OCI-LY3 (cell line): ENCODE measurements at regions not wholly inside any gene's neighbourhood (a gene's known extent, or its start where the extent isn't known, plus 50 kb on each side); places are given as distances from the start of the nearest gene placed in this dataset.
"Not testable (repeated sequence)": the region's sequence is repeated elsewhere in the genome, so short reads cannot be mapped to it uniquely, and the experiment has no call there.

Experiments
- H2AFZ ChIP-seq: fragments of 200-600, 300-600 bp; shearing (Covaris generic); 2 replicates; pipeline ENCODE4 v1.6.0; 2014; ENCODE audit warnings: antibody characterized with exemption, low read depth, low read length
- H3K27ac ChIP-seq: fragments of 200-600, 300-600 bp; sonication (generic); 2 replicates; pipeline ENCODE4 v1.5.1; 2014; ENCODE audit warnings: mild to moderate bottlenecking, low read length, moderate library complexity, mixed read lengths
- H3K27me3 ChIP-seq: fragments of 200-600, 300-600 bp; sonication (generic); 2 replicates; pipeline ENCODE4 v1.6.1; 2014; ENCODE audit warnings: low read depth, low read length, mixed read lengths
- H3K36me3 ChIP-seq: fragments of 200-600, 300-600 bp; sonication (generic); replicated peaks from 2 replicates; pipeline ENCODE3; 2014; ENCODE audit warnings: low read depth, low read length, mixed read lengths
- H3K4me1 ChIP-seq: fragments of 300-600, 200-600 bp; sonication (generic); 2 replicates; pipeline ENCODE4 v1.6.1; 2014; ENCODE audit warnings: low read length, mixed read lengths
- H3K4me2 ChIP-seq: fragments of 200-600, 300-600 bp; sonication (generic); 2 replicates; pipeline ENCODE4 v1.6.1; 2014; ENCODE audit warnings: low read length, mixed read lengths
- H3K4me3 ChIP-seq: fragments of 300-600, 200-600 bp; sonication (generic); 2 replicates; pipeline ENCODE4 v1.5.1; 2014; ENCODE audit warnings: antibody characterized with exemption, mild to moderate bottlenecking, low read length, moderate library complexity
- H3K79me2 ChIP-seq: fragments of 300-600, 200-600 bp; shearing (Covaris generic); 2 replicates; pipeline ENCODE4 v1.6.1; 2014; ENCODE audit warnings: mild to moderate bottlenecking, low read length, mixed read lengths
- H3K9ac ChIP-seq: fragments of 300-600, 200-600 bp; shearing (Covaris generic); 2 replicates; pipeline ENCODE4 v1.6.0; 2014; ENCODE audit warnings: mild to moderate bottlenecking, low read length, moderate library complexity
- H3K9me3 ChIP-seq: fragments of 200-600, 300-600 bp; shearing (Covaris generic); 2 replicates; pipeline ENCODE4 v1.6.1; 2014; ENCODE audit warnings: low read length, mixed read lengths; ENCODE audit not compliant: insufficient read depth
- H4K20me1 ChIP-seq: fragments of 200-600, 300-600 bp; sonication (generic); 2 replicates; pipeline ENCODE4 v1.6.1; 2016; ENCODE audit warnings: low read length, mixed read lengths; ENCODE audit not compliant: insufficient read depth
- EZH2phosphoT487 ChIP-seq: fragments of 200-600 bp; shearing (Covaris generic); IDR thresholded peaks from 2 replicates; pipeline ENCODE4 v1.6.1; 2018; ENCODE audit warnings: antibody characterized with exemption, mixed run types, low read depth
- TF ChIP-seq, protein P1 (sequence below): fragments of 200-600, 300-600 bp; sonication (generic); IDR thresholded peaks from 2 replicates; pipeline ENCODE4 v1.5.1; 2014; ENCODE audit warnings: antibody characterized with exemption, low read length, low read depth

DNA sequence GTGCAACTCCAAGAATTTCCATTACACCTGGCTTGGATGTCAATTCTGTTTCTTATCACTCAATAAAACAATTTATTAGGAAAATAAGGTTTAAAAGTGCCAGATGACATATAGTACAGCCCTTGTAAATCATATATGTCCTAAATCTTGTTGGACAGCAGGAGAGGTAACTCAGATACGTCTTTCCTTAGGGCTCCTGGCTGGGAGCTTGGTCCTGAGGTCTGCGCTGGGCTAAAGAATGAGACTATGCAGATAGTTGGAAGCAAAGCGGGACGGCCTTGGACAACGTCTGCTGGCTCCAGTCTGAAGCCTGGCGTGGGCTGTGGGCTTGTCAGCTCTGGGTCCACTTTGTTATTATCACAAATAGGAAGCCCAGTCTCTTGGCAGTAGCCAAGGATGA lies 377.0 kb downstream of the DLEU7 start:
- H3K9me3 ChIP-seq = no peaks in the 10 kb centered on the region
- 0 out of 2 replicates have a peak, but pooled peaks cover 13% of the 10 kb centered on the region for H3K27me3 ChIP-seq
- H3K4me3 ChIP-seq = no peak overlapping the region
- H3K4me1 ChIP-seq = no peaks in the 10 kb centered on the region
- H3K27ac ChIP-seq = no peak overlapping the region
- no peaks in the 10 kb centered on the region for H3K36me3 ChIP-seq
- no peaks in the 10 kb centered on the region for H3K79me2 ChIP-seq
- H4K20me1 ChIP-seq = no peaks in the 10 kb centered on the region
- TF ChIP-seq, protein P1, sequence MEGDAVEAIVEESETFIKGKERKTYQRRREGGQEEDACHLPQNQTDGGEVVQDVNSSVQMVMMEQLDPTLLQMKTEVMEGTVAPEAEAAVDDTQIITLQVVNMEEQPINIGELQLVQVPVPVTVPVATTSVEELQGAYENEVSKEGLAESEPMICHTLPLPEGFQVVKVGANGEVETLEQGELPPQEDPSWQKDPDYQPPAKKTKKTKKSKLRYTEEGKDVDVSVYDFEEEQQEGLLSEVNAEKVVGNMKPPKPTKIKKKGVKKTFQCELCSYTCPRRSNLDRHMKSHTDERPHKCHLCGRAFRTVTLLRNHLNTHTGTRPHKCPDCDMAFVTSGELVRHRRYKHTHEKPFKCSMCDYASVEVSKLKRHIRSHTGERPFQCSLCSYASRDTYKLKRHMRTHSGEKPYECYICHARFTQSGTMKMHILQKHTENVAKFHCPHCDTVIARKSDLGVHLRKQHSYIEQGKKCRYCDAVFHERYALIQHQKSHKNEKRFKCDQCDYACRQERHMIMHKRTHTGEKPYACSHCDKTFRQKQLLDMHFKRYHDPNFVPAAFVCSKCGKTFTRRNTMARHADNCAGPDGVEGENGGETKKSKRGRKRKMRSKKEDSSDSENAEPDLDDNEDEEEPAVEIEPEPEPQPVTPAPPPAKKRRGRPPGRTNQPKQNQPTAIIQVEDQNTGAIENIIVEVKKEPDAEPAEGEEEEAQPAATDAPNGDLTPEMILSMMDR = no peak
- no peak for TF ChIP-seq EZH2phosphoT487
- H2AFZ ChIP-seq = no peak overlapping the region
- H3K9ac ChIP-seq = no peak overlapping the region
- H3K4me2 ChIP-seq = no peak overlapping the region

DNA sequence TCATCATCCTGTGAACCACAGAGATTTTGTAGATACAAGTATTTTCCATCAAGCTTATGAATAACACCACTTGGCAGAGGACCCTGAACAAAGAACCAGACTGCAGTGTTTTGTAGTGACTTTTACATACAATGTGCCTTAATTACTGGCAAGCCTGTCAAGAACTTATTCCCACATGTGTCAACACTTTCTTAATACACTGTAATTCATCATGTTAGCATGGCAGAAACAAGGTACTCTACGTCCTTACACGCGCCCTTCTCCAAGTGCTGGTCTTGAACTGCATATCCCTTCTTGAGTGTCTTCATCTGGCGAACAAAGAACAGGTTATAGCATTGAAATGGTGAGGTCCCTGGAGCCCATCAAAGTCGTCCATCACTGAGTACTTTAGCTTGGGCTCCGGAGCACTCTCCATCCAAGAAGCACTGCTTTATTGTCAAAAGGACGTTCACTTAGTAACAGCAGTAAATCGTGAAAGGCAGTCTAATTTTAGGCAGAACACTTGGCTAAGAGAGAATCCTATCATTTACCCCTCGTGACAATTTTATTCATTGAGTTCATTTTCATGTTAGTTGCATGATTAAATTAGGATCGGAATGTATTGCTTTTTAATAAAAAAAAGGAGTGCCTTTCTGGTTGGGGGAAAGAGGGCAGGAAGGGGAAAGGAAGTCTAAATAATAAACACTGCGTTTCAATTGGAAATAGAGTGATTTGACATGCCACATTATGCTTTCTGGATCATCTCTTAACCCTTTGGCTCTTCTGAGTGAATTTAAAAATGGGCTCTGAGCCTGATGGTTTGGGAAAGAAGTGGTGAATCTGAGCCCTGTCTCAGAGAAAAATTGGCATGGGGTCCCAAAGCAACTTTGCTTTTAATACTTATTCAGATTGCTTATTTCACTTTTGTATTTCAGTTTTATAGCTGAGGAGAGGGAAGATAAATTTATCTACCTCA lies 376.1 kb downstream of the DLEU7 start:
- Histone ChIP-seq H3K9ac (no peak overlapping the region), H4K20me1 (no peaks in the 10 kb centered on the region), H3K27ac (no peak overlapping the region), H3K79me2 (no peaks in the 10 kb centered on the region), H2AFZ (no peak overlapping the region), H3K4me3 (no peak overlapping the region), H3K36me3 (no peaks in the 10 kb centered on the region), H3K27me3 (0 out of 2 replicates have a peak, but pooled peaks cover 13% of the 10 kb centered on the region), H3K9me3 (no peaks in the 10 kb centered on the region), H3K4me1 (no peaks in the 10 kb centered on the region), H3K4me2 (no peak overlapping the region)
- TF ChIP-seq, protein P1 = no peak
- no peak for TF ChIP-seq EZH2phosphoT487

DNA sequence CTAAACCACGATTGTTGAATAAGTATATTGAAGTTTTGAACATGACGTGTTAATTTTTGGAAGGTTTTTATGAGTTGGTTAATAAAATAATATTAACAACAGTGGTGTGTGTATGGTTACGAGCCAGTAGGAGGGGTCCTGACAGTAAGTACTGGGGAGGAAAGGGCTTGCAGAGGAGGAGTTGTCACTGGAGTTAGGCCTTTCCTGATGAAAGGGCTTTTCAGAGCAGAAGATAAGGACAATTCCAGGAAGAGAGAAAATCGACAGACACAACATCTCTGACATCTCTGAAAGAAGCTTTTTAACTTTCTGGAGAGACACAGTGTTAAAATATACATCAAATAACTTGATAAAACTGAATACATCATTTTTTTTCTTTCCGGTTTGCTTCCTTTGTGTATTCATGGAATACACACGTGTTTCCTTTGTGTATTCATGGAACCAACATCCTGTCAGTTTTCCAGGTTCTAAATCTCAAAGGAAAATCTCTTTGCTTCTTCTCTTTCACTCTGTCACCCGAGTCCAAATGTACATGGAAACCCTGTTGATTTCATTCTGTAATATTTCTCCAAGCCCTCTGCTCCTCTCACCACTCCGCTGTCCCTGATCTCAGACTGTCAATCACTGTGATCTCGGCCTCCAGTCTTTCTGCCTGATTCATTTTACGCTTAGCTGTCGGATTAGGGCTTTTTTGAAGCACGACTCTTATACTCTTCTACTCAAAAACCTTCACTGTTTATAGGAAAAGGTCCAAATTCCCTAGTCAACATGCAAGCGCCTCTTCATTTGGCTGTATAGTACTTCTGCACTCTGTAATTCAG lies 374.4 kb downstream of the DLEU7 start:
- Histone ChIP-seq H3K4me2 (no peak overlapping the region), H3K79me2 (no peaks in the 10 kb centered on the region), H3K9me3 (no peaks in the 10 kb centered on the region), H3K27ac (no peak overlapping the region), H3K27me3 (0 out of 2 replicates have a peak, but pooled peaks cover 13% of the 10 kb centered on the region), H3K4me1 (no peaks in the 10 kb centered on the region), H4K20me1 (no peaks in the 10 kb centered on the region), H3K4me3 (no peak overlapping the region), H3K36me3 (no peaks in the 10 kb centered on the region), H3K9ac (no peak overlapping the region), H2AFZ (no peak overlapping the region)
- TF ChIP-seq, protein P1 = no peak
- no peak for TF ChIP-seq EZH2phosphoT487

DNA sequence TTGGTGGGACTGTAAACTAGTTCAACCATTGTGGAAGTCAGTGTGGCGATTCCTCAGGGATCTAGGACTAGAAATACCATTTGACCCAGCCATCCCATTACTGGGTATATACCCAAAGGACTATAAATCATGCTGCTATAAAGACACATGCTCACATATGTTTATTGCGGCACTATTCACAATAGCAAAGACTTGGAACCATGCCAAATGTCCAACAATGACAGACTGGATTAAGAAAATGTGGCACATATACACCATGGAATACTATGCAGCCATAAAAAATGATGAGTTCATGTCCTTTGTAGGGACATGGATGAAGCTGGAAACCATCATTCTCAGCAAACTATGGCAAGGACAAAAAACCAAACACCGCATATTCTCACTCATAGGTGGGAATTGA lies 370.4 kb downstream of the DLEU7 start:
- H3K79me2 ChIP-seq = not testable (repeated sequence)

More for the DNA sequence above, 370.4 kb downstream of the DLEU7 start:
- H3K4me2 ChIP-seq, H3K27me3 ChIP-seq, H3K27ac ChIP-seq, H3K4me3 ChIP-seq, H3K4me1 ChIP-seq, H3K9me3 ChIP-seq, H2AFZ ChIP-seq, H3K9ac ChIP-seq, H4K20me1 ChIP-seq, H3K36me3 ChIP-seq: not testable (repeated sequence)
